ENCODE measurements at regions not wholly inside any gene's neighbourhood (a gene's known extent, or its start where the extent isn't known, plus 50 kb on each side); places are given as distances from the start of the nearest gene placed in this dataset.

- TF ChIP-seq CTCF (conservative IDR thresholded peaks at IDR 0.05 in 1 of 2, IDR thresholded peaks at IDR 0.05 in 1 of 2; ENCODE audit: low read depth in 1 of 2, low read length in 2 of 2): no peak
- TF ChIP-seq EZH2 (IDR thresholded peaks at IDR 0.05; ENCODE audit: low read length, missing control alignments): no peak
Observed at GRCh38 chr7:126378642-126379041, 874.1 kb downstream of the GRM8 start.

Data from fibroblast of lung (primary cell).